Astrocyte (in vitro differentiated cells and primary cell): ENCODE measurements at regions not wholly inside any gene's neighbourhood (a gene's known extent, or its start where the extent isn't known, plus 50 kb on each side); places are given as distances from the start of the nearest gene placed in this dataset.

ENCODE experiments used
- DNase-seq: peaks from one replicate; pipeline ENCODE4 v3.0.0-alpha.2; 2010; ENCODE audit warnings: low read depth
- FAIRE-seq: peaks from 2 replicates; lab custom pipeline; 2011; peaks lifted over from hg19 to GRCh38; lab: Jason Lieb, UNC
- H2AFZ ChIP-seq: 2 replicates; pipeline ENCODE4 v1.6.0; 2012; ENCODE audit warnings: low read depth, low read length, inconsistent platforms
- H3K27ac ChIP-seq: 2 replicates; pipeline ENCODE4 v1.5.1; 2011; ENCODE audit warnings: low read depth, low read length, inconsistent platforms
- H3K27me3 ChIP-seq: 2 replicates; pipeline ENCODE4 v1.6.0; 2011; ENCODE audit warnings: low read length, inconsistent platforms; ENCODE audit not compliant: insufficient read depth
- H3K36me3 ChIP-seq: 2 replicates; pipeline ENCODE4 v1.5.1; 2011; ENCODE audit warnings: low read length, inconsistent platforms; ENCODE audit not compliant: insufficient read depth
- H3K4me1 ChIP-seq: 2 replicates; pipeline ENCODE4 v1.5.1; 2011; ENCODE audit warnings: low read length, inconsistent platforms; ENCODE audit not compliant: insufficient read depth
- H3K4me2 ChIP-seq: 2 replicates; pipeline ENCODE4 v1.6.0; 2012; ENCODE audit warnings: low read length, inconsistent platforms
- H3K4me3 ChIP-seq: 2 replicates; pipeline ENCODE4 v1.5.1; 2011; ENCODE audit warnings: low read depth, mild to moderate bottlenecking, low read length, inconsistent platforms; ENCODE audit not compliant: insufficient read depth
- H3K79me2 ChIP-seq: 2 replicates; pipeline ENCODE4 v1.6.0; 2012; ENCODE audit warnings: mild to moderate bottlenecking, low read length, inconsistent platforms; ENCODE audit not compliant: insufficient read depth
- H3K9ac ChIP-seq: 2 replicates; pipeline ENCODE4 v1.6.0; 2012; ENCODE audit warnings: mild to moderate bottlenecking, low read length, inconsistent platforms
- H3K9me3 ChIP-seq: 2 replicates; pipeline ENCODE4 v1.5.1; 2012; ENCODE audit warnings: low read depth, mild to moderate bottlenecking, low read length, inconsistent platforms; ENCODE audit not compliant: insufficient read depth
- H4K20me1 ChIP-seq: 2 replicates; pipeline ENCODE4 v1.6.0; 2012; ENCODE audit warnings: low read length, inconsistent platforms; ENCODE audit not compliant: insufficient read depth
- H3K27ac Mint-ChIP-seq: one replicate; pipeline ENCODE4 v1.8.0; 2021; ENCODE audit warnings: mild to moderate bottlenecking, mixed read lengths; ENCODE audit not compliant: unreplicated experiment
- H3K27me3 Mint-ChIP-seq: one replicate; pipeline ENCODE4 v1.8.0; 2021; ENCODE audit warnings: low read depth, mixed read lengths; ENCODE audit not compliant: unreplicated experiment
- H3K36me3 Mint-ChIP-seq: one replicate; pipeline ENCODE4 v1.8.0; 2021; ENCODE audit warnings: low read depth, mixed read lengths; ENCODE audit not compliant: unreplicated experiment
- H3K4me1 Mint-ChIP-seq: one replicate; pipeline ENCODE4 v1.8.0; 2021; ENCODE audit warnings: low read depth, mixed read lengths; ENCODE audit not compliant: unreplicated experiment
- H3K4me3 Mint-ChIP-seq: one replicate; pipeline ENCODE4 v1.8.0; 2021; ENCODE audit warnings: mild to moderate bottlenecking, moderate library complexity, mixed read lengths; ENCODE audit not compliant: unreplicated experiment
- H3K9me3 Mint-ChIP-seq: one replicate; pipeline ENCODE4 v1.8.0; 2021; ENCODE audit warnings: mild to moderate bottlenecking, mixed read lengths; ENCODE audit not compliant: unreplicated experiment
- EZH2 ChIP-seq: IDR thresholded peaks from 2 replicates; pipeline ENCODE4 v1.6.1; 2012; ENCODE audit warnings: mild to moderate bottlenecking, low read length, inconsistent platforms; ENCODE audit not compliant: insufficient read depth
- TF ChIP-seq, protein P1 (sequence below): IDR thresholded peaks from 2 replicates; pipeline ENCODE4 v1.5.1; 2011; ENCODE audit warnings: low read depth, mild to moderate bottlenecking, inconsistent platforms, low read length, moderate library complexity; ENCODE audit not compliant: insufficient read depth

- Mint-ChIP-seq H3K36me3 (no peaks in the 10 kb centered on the region), H3K27ac (no peak overlapping the region), H3K4me3 (no peak overlapping the region), H3K4me1 (peaks cover 2% of the 10 kb centered on the region), H3K9me3 (peaks cover 7% of the 10 kb centered on the region), H3K27me3 (no peaks in the 10 kb centered on the region)
- TF ChIP-seq, protein P1, sequence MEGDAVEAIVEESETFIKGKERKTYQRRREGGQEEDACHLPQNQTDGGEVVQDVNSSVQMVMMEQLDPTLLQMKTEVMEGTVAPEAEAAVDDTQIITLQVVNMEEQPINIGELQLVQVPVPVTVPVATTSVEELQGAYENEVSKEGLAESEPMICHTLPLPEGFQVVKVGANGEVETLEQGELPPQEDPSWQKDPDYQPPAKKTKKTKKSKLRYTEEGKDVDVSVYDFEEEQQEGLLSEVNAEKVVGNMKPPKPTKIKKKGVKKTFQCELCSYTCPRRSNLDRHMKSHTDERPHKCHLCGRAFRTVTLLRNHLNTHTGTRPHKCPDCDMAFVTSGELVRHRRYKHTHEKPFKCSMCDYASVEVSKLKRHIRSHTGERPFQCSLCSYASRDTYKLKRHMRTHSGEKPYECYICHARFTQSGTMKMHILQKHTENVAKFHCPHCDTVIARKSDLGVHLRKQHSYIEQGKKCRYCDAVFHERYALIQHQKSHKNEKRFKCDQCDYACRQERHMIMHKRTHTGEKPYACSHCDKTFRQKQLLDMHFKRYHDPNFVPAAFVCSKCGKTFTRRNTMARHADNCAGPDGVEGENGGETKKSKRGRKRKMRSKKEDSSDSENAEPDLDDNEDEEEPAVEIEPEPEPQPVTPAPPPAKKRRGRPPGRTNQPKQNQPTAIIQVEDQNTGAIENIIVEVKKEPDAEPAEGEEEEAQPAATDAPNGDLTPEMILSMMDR = no peak
- no peak overlapping the region for H3K4me2 ChIP-seq
- H3K4me3 ChIP-seq = no peak overlapping the region
- H3K9me3 ChIP-seq = no peaks in the 10 kb centered on the region
- H3K9ac ChIP-seq = no peak overlapping the region
- no peak for DNase-seq
- no peaks in the 10 kb centered on the region for H3K4me1 ChIP-seq
- no peaks in the 10 kb centered on the region for H3K79me2 ChIP-seq
- FAIRE-seq = no peak
- H3K27me3 ChIP-seq = no peaks in the 10 kb centered on the region
- H4K20me1 ChIP-seq = no peaks in the 10 kb centered on the region
- H2AFZ ChIP-seq = no peak overlapping the region
- H3K36me3 ChIP-seq = no peaks in the 10 kb centered on the region
- H3K27ac ChIP-seq = no peak overlapping the region
Observed at GRCh38 chr2:67548317-67549201, 151.4 kb downstream of the ETAA1 start.

GRCh38 chr2:67559156-67559555, 162.0 kb downstream of the ETAA1 start:
- H3K4me3 Mint-ChIP-seq = no peak overlapping the region
- Histone ChIP-seq H3K4me2 (no peak overlapping the region), H3K4me1 (peaks cover 8% of the 10 kb centered on the region), H3K4me3 (no peak overlapping the region), H3K79me2 (no peaks in the 10 kb centered on the region), H3K27me3 (no peaks in the 10 kb centered on the region), H3K9me3 (no peaks in the 10 kb centered on the region), H4K20me1 (no peaks in the 10 kb centered on the region), H2AFZ (no peak overlapping the region), H3K9ac (no peak overlapping the region), H3K36me3 (no peaks in the 10 kb centered on the region), H3K27ac (no peak overlapping the region)
- H3K27ac Mint-ChIP-seq = peak overlapping the region; percentile 58
- H3K9me3 Mint-ChIP-seq = peaks cover 4% of the 10 kb centered on the region
- TF ChIP-seq EZH2 = no peak
- TF ChIP-seq, protein P1 = no peak
- no peaks in the 10 kb centered on the region for H3K27me3 Mint-ChIP-seq
- H3K36me3 Mint-ChIP-seq = no peaks in the 10 kb centered on the region
- peak; percentile 81 for DNase-seq
- peaks cover 7% of the 10 kb centered on the region for H3K4me1 Mint-ChIP-seq
- no peak for FAIRE-seq
